Mesenchymal stem cell (in vitro differentiated cells and primary cell): ENCODE measurements at regions not wholly inside any gene's neighbourhood (a gene's known extent, or its start where the extent isn't known, plus 50 kb on each side); places are given as distances from the start of the nearest gene placed in this dataset.
A peak's percentile ranks its signal among the peaks of the same experiment; 100 is the strongest.

Source experiments
- DNase-seq: peaks from one replicate; pipeline ENCODE4 v3.0.0-alpha.2; 2013
- H2AFZ ChIP-seq: one replicate; pipeline ENCODE4 v1.6.1; 2013; ENCODE audit warnings: low read depth, mild to moderate bottlenecking, control low read depth, inconsistent platforms, low read length, moderate library complexity
- H2AK5ac ChIP-seq: 2 replicates; pipeline ENCODE4 v1.6.1; 2013; ENCODE audit warnings: low read length, moderate library complexity, mild to moderate bottlenecking, inconsistent platforms; ENCODE audit not compliant: severe bottlenecking
- H2BK120ac ChIP-seq: one replicate; pipeline ENCODE4 v1.6.1; 2013; ENCODE audit warnings: low read depth, mild to moderate bottlenecking, inconsistent platforms, low read length, moderate library complexity
- H2BK12ac ChIP-seq, 2 experiments: one replicate each; pipeline ENCODE4 v1.6.1; 2013; ENCODE audit warnings: inconsistent platforms in 2 of 2, low read length in 2 of 2, mild to moderate bottlenecking in 2 of 2, moderate library complexity in 2 of 2, control low read depth in 1 of 2
- H2BK15ac ChIP-seq: one replicate; pipeline ENCODE4 v1.6.1; 2013; ENCODE audit warnings: mild to moderate bottlenecking, low read depth, inconsistent platforms; ENCODE audit not compliant: poor library complexity, severe bottlenecking
- H2BK5ac ChIP-seq: 2 replicates; pipeline ENCODE4 v1.6.1; 2013; ENCODE audit warnings: low read depth, mild to moderate bottlenecking, low read length, control low read depth, inconsistent platforms; ENCODE audit not compliant: poor library complexity, severe bottlenecking
- H3K14ac ChIP-seq, 2 experiments: one replicate each; pipeline ENCODE4 v1.6.1; 2013; ENCODE audit warnings: inconsistent platforms in 2 of 2, low read length in 2 of 2, control low read depth in 1 of 2, mild to moderate bottlenecking in 1 of 2, moderate library complexity in 1 of 2
- H3K18ac ChIP-seq, 2 experiments: one replicate each; pipeline ENCODE4 v1.6.1; 2013; ENCODE audit warnings: inconsistent platforms in 2 of 2, low read length in 2 of 2, control low read depth in 1 of 2, low read depth in 1 of 2, mild to moderate bottlenecking in 1 of 2
- H3K23ac ChIP-seq, 2 experiments: one replicate each; pipeline ENCODE4 v1.6.1; 2013; ENCODE audit warnings: inconsistent platforms in 2 of 2, low read length in 2 of 2, mild to moderate bottlenecking in 2 of 2, moderate library complexity in 2 of 2, control low read depth in 1 of 2
- H3K27ac ChIP-seq: 2 replicates; pipeline ENCODE4 v1.5.1; 2013; ENCODE audit warnings: mild to moderate bottlenecking, moderate library complexity, low read length, control low read depth, inconsistent platforms; ENCODE audit not compliant: poor library complexity, severe bottlenecking
- H3K27me3 ChIP-seq, 2 experiments: 2 replicates each; pipeline versions ENCODE4 v1.6.1 to v1.7.0; 2013; ENCODE audit warnings: low read length in 2 of 2, mild to moderate bottlenecking in 2 of 2, moderate library complexity in 2 of 2, control low read depth in 1 of 2, inconsistent platforms in 1 of 2; ENCODE audit not compliant: control insufficient read depth in 1 of 2, insufficient read depth in 1 of 2
- H3K36me3 ChIP-seq, 2 experiments: 2 replicates each; pipeline versions ENCODE4 v1.6.1 to v1.7.0; 2013; ENCODE audit warnings: low read length in 2 of 2, control low read depth in 1 of 2, inconsistent platforms in 1 of 2, low read depth in 1 of 2, mild to moderate bottlenecking in 1 of 2; ENCODE audit not compliant: insufficient read depth in 2 of 2, control insufficient read depth in 1 of 2
- H3K4ac ChIP-seq, 2 experiments: one replicate each; pipeline ENCODE4 v1.6.1; 2013; ENCODE audit warnings: inconsistent platforms in 2 of 2, low read length in 2 of 2, mild to moderate bottlenecking in 2 of 2, moderate library complexity in 2 of 2, control low read depth in 1 of 2, low read depth in 1 of 2
- H3K4me1 ChIP-seq: 2 replicates; pipeline ENCODE4 v1.6.1; 2013; ENCODE audit warnings: low read depth, low read length, control low read depth; ENCODE audit not compliant: control insufficient read depth, insufficient read depth
- H3K4me2 ChIP-seq: 2 replicates; pipeline ENCODE4 v1.6.1; 2013; ENCODE audit warnings: low read length, mild to moderate bottlenecking, inconsistent platforms; ENCODE audit not compliant: poor library complexity, severe bottlenecking
- H3K4me3 ChIP-seq, 2 experiments: 2 replicates each; pipeline versions ENCODE4 v1.5.1 to v1.7.0; 2013; ENCODE audit warnings: low read length in 2 of 2, mild to moderate bottlenecking in 2 of 2, control low read depth in 1 of 2, low read depth in 1 of 2; ENCODE audit not compliant: insufficient read depth in 1 of 2
- H3K79me1 ChIP-seq: replicated peaks from 2 replicates; pipeline ENCODE4 v1.6.1; 2013; ENCODE audit warnings: mild to moderate bottlenecking, control low read depth, low read length, inconsistent platforms; ENCODE audit not compliant: poor library complexity, severe bottlenecking
- H3K9ac ChIP-seq: 2 replicates; pipeline ENCODE4 v1.7.0; 2013; ENCODE audit warnings: mild to moderate bottlenecking, low read length, moderate library complexity
- H3K9me3 ChIP-seq: 2 replicates; pipeline ENCODE4 v1.7.0; 2013; ENCODE audit warnings: mild to moderate bottlenecking, low read length; ENCODE audit not compliant: control insufficient read depth
- H4K8ac ChIP-seq: one replicate; pipeline ENCODE4 v1.6.1; 2013; ENCODE audit warnings: inconsistent platforms, mild to moderate bottlenecking, low read length, moderate library complexity
- H4K91ac ChIP-seq: one replicate; pipeline ENCODE4 v1.6.1; 2013; ENCODE audit warnings: mild to moderate bottlenecking, low read length, inconsistent platforms
- WGBS: methylation state at CpG from one replicate; pipeline ENCODE4 v1.1.7; 2013; ENCODE audit warnings: mixed read lengths; 5-methylcytosine and 5-hydroxymethylcytosine counted together

- H3K18ac ChIP-seq: no peak overlapping the region
- H3K27ac ChIP-seq: no peak overlapping the region
- H3K27me3 ChIP-seq: no peaks in the 10 kb centered on the region
- no peak overlapping the region for H3K14ac ChIP-seq
- no peak overlapping the region for H3K4me3 ChIP-seq
- no peak overlapping the region for H2BK5ac ChIP-seq
- H4K91ac ChIP-seq: no peak overlapping the region
- H3K4me2 ChIP-seq: no peak overlapping the region
- no peak for DNase-seq
- no peak overlapping the region for H2BK12ac ChIP-seq
- no peak overlapping the region for H2BK15ac ChIP-seq
- no peak overlapping the region for H3K9ac ChIP-seq
- no peaks in the 10 kb centered on the region for H3K79me1 ChIP-seq
- H2AFZ ChIP-seq: no peak overlapping the region
- no peak overlapping the region for H2AK5ac ChIP-seq
- H3K4me1 ChIP-seq: no peaks in the 10 kb centered on the region
- no peak overlapping the region for H4K8ac ChIP-seq
- 85% methylated on average over 4 of the region's 4 CpGs for WGBS
- no peaks in the 10 kb centered on the region for H3K36me3 ChIP-seq
- no peak overlapping the region for H2BK120ac ChIP-seq
- H3K23ac ChIP-seq: no peak overlapping the region
- peaks cover 44% of the 10 kb centered on the region for H3K9me3 ChIP-seq
- no peak overlapping the region for H3K4ac ChIP-seq
Observed at GRCh38 chrX:6472652-6473342, 62.1 kb downstream of the VCX3A start.

DNA sequence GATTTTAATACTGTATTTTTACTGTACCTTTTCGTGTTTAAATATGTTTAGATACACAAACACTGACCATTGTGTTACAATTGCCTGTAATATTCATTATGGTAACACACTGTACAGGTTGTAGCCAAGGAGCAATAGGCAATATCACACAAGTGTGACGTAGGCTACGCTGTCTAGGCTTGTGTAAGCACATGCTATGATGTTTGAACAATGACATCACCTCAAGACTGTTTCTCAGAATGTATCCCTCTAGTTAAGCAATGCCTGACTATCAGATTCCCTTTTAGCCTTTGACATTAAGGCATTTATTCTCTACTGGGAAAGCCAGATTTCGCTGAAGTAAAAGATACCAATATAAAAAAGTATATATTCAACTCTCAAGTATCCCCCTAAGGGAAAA is 66.2 kb downstream of the VCX3A start:
- no peak for DNase-seq
- Histone ChIP-seq H3K14ac (no peak overlapping the region), H3K4me3 (no peak overlapping the region), H3K4ac (no peak overlapping the region), H3K9me3 (peaks cover 56% of the 10 kb centered on the region), H3K9ac (no peak overlapping the region), H3K36me3 (no peaks in the 10 kb centered on the region), H2AK5ac (no peak overlapping the region), H2AFZ (no peak overlapping the region), H3K79me1 (no peaks in the 10 kb centered on the region), H2BK120ac (no peak overlapping the region), H4K8ac (no peak overlapping the region), H4K91ac (no peak overlapping the region), H3K27me3 (no peaks in the 10 kb centered on the region), H3K4me2 (no peak overlapping the region), H2BK5ac (no peak overlapping the region), H3K4me1 (no peaks in the 10 kb centered on the region), H2BK15ac (no peak overlapping the region), H3K18ac (no peak overlapping the region), H3K27ac (no peak overlapping the region), H2BK12ac (no peak overlapping the region), H3K23ac (no peak overlapping the region)
- 65% methylated on average over 2 of the region's 4 CpGs for WGBS

DNA sequence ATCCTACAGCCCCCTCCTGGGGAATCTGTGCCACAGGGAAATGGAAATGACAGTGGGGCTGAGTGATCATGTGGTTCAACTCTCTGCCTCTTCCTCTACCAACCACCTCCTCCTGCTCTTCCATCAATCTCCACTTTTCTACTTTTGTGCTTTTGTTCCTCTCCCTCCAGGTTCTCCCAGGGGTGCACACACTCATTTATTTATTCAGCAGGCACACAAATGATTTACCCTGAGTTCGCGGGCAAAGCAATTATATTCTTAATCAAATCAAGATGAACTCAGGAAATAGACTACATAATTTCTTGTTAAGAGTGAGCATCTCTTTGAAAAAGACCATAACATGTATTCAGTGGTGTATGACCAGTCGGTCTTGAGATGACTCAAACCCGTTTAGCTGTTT is 69.2 kb downstream of the VCX3A start:
- no peak overlapping the region for H3K9ac ChIP-seq
- no peak overlapping the region for H4K8ac ChIP-seq
- no peak overlapping the region for H2BK12ac ChIP-seq
- WGBS: 94% methylated on average over 2 of the region's 4 CpGs
- H3K4me2 ChIP-seq: no peak overlapping the region
- peak overlapping the region; percentile 53 for H3K27ac ChIP-seq
- no peaks in the 10 kb centered on the region for H3K79me1 ChIP-seq
- peaks cover 4% of the 10 kb centered on the region for H3K4me1 ChIP-seq
- H2AK5ac ChIP-seq: no peak overlapping the region
- H4K91ac ChIP-seq: no peak overlapping the region
- no peak for DNase-seq
- H3K18ac ChIP-seq: no peak overlapping the region
- H3K4me3 ChIP-seq: no peak overlapping the region
- H3K27me3 ChIP-seq: no peaks in the 10 kb centered on the region
- no peak overlapping the region for H3K14ac ChIP-seq
- no peak overlapping the region for H2BK15ac ChIP-seq
- no peak overlapping the region for H3K4ac ChIP-seq
- no peak overlapping the region for H3K23ac ChIP-seq
- no peak overlapping the region for H2BK5ac ChIP-seq
- H3K9me3 ChIP-seq: peaks cover 53% of the 10 kb centered on the region
- H2AFZ ChIP-seq: no peak overlapping the region
- no peak overlapping the region for H2BK120ac ChIP-seq
- H3K36me3 ChIP-seq: no peaks in the 10 kb centered on the region

- Histone ChIP-seq H2AFZ (no peak overlapping the region), H3K4me1 (peaks cover 4% of the 10 kb centered on the region), H4K8ac (no peak overlapping the region), H2BK5ac (no peak overlapping the region), H3K4me3 (no peak overlapping the region), H2BK15ac (no peak overlapping the region), H3K9me3 (peaks cover 46% of the 10 kb centered on the region), H2BK12ac (no peak overlapping the region), H3K9ac (no peak overlapping the region), H2AK5ac (no peak overlapping the region), H3K36me3 (no peaks in the 10 kb centered on the region), H4K91ac (no peak overlapping the region), H3K27ac (no peak overlapping the region), H3K4ac (no peak overlapping the region), H2BK120ac (no peak overlapping the region), H3K18ac (no peak overlapping the region), H3K79me1 (no peaks in the 10 kb centered on the region), H3K27me3 (no peaks in the 10 kb centered on the region), H3K4me2 (no peak overlapping the region), H3K23ac (no peak overlapping the region), H3K14ac (no peak overlapping the region)
- 74% methylated on average over 6 of the region's 6 CpGs for WGBS
- DNase-seq: no peak
Observed at GRCh38 chrX:6464726-6465125, 70.2 kb downstream of the VCX3A start.
